GM19395 (cell line): ENCODE measurements at regions not wholly inside any gene's neighbourhood (a gene's known extent, or its start where the extent isn't known, plus 50 kb on each side); places are given as distances from the start of the nearest gene placed in this dataset.
"Not testable (repeated sequence)": the region's sequence is repeated elsewhere in the genome, so short reads cannot be mapped to it uniquely, and the experiment has no call there.

Experiments
- ATAC-seq: cut with Tn5 transposase; IDR thresholded peaks from one replicate; pipeline ENCODE4 v1.9.1; 2021; ENCODE audit warnings: mild to moderate bottlenecking, moderate library complexity; ENCODE audit not compliant: unreplicated experiment

DNA sequence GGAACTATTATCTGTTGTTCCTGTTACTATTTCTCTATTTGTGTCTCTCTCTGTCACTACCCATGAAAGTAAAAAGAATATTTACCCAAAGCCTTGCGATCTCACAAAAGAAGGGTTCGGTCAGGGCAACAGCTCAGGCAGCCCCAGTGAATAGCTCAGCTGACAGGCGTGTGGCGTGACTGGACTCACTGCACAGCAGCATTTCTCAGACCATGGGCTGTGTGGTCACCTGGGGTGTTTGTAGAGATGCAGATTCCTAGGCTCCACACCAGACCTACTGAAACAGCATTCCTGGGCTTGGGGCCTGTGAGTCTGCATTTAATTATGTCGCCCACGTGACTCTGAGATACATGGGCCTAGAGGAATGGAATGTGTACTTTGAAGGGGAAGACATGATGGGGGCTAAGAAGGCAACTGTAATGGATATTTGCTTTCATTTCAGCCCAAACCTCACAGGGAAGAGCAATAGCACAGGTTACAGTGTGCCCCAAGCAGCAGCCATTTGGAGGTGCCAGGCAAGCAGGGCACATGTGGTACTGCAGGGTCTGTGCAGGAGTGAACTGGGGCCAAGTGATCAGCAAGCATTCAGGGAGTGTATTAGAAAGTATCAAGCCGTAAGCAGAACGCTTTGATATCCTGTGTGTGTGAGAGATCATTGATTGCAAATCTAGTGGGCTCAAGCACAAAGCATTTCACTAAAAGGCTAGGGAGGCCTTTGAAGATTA, 90.4 kb upstream of the RBMS1 start:
- no peak for ATAC-seq

DNA sequence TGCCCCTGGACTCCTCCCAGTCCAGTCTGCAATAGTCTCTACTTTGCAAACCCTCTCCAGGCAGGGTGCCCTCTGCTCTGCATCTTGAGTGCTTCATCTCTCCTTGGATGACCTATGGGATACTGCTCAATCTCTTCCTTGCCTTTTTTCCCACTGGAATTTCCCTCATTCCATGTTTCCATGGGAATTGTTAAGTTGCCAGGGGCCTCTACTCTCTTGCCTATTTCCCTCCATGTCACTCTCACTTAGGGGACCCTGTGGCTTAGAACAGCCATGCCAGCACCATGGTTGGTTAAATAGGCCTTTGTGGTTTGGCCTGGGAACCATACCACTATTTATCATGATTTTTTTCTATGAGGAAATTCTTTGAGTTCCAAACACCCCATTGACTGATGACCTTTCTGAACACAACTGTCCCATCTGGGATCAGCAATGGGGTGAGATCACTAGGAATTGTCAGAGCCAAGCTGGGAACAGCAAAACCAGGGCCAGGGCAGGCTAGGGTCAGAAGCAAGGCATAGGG, 91.4 kb upstream of the RBMS1 start:
- no peak for ATAC-seq

DNA sequence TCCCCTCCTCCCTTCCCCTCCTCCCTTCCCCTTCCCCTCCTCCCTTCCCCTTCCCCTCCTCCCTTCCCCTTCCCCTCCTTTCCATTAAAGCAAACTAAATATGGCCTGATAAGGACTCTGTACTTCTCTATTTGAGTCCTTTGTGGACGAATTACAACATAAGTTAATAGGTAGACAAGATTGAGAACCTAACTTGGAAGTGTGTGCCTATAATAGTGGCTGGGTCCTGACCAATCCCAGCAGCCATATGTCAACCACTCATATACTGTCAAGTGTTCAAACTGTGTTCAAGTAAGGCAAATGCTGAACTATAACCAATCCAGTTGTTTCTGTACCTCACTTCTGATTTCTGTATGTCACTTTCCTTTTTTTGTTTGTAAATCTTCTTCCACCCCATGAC, 97.1 kb upstream of the RBMS1 start:
- no peak for ATAC-seq

DNA sequence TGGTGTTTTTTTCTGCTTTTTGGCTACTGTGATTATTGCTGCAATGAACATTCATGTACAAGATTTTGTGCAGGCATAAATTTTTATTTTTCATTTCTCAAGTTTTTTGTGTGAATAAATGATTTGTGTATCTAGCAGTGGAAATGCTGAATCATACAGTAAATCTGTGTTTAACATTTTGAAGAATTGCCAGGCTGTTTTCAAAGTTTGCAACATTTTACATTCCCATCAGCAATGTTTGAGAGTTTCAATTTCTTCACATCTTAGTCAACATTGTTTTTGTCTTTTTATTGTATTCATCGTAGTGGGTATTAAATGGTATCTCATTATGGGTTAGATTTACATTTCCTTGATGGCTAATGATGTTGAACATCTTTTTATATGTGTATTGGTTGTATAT, 98.8 kb upstream of the RBMS1 start:
- no peak for ATAC-seq

DNA sequence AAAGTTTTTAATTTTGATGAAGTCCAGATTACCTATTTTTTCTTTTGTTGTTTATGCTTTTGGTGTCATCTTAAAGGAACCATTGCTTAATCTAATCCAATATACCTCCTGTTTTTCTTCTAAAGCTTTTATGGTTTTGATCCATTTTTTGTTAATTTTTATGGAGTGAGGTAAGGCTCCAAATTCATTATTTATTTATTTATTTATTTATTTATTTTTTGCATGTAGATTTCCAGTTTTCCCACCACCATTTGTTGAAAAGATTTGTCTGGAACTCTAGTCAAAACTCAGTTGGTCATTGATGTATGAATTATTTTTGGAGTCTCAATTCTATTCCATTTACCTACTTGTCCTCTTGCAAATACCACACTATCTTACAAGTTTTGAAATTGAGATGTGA, 99.4 kb upstream of the RBMS1 start:
- no peak for ATAC-seq

DNA sequence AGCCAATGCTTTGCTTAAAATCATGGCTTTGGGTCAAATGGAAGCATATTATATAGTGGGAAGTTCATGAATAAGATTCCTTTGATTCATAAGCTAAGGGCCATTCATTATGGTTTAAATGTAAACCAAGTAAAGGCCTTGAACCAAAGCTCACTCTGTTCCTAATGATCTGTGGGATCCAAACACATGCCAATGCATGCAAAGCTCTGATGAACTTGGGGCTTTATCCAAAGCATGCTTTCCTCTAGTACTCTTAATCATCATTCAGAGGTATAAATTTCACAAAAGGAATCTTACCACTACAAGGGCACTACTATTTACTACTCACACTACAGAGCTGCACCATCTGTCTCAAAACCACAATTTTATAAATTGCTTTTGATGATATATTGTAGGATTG, 102.8 kb upstream of the RBMS1 start:
- ATAC-seq: no peak

DNA sequence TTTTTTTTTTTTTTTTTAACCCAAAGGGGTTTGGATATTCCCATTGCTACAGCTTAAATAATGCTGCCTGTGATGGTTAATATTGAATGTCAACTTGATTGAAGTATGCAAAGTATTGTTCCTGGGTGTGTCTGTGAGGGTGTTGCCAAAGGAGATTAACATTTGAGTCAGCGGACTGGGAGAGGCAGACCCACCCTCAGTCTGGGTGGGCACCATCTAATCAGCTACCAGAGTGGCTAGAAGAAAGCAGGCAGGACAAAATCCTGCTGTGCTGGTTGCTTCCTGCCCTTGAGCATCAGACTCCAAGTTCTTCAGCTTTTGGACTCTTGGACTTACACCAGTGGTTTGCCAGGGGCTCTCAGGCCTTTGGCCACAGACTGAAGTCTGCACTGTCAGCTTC, 106.8 kb upstream of the RBMS1 start:
- not testable (repeated sequence) for ATAC-seq

DNA sequence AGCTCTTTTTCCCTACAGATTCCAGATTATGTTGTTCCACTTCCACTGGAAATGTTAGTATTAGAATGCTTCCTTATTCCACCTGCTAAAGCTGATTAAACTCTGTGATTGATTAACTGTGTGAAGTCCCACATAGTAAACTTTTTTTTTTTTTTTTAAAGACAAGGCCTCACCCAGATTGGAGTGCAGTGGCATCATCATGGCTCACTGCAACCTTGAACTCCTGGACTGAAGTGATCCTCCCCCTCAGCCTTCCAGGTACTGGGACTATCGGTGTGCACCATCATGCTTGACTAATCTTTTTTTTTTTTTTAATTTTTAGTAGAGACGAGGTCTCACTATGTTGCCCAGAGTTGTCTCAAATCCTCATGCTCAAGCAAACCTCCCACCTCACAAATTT, 108.5 kb upstream of the RBMS1 start:
- no peak for ATAC-seq

DNA sequence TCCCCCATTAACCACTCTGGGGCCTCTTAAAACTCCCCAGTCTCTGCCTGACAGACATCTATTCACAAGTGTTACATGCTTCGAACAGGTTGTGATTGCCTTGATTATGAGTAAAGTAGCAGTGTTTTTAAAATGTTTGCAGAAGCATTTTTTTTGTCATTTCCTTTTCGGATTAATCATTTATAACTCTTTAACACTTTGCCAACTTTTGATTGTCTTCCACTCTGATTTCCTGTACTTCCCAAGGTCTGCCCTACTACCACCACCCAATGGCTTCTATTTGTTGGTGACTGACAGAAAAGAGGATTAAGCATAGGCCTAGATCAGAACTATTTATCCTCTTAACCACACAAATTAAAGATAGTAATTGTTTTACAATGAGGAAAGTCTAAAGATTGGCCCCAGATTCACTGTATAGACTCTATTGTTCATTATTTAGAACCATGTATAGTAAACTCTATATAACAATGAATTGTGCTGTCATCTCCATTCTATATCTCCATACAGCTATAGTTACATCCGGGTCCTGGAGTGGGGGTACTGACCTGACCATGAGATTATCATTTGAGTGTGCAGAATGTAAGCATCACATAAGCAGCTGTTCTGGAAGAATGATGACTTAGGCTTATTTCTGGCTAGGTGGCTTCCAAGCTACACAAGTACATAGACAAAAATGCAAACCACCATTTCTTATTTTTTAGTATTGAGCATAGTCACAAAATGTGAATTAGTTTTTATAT, 110.3 kb upstream of the RBMS1 start:
- ATAC-seq: no peak

DNA sequence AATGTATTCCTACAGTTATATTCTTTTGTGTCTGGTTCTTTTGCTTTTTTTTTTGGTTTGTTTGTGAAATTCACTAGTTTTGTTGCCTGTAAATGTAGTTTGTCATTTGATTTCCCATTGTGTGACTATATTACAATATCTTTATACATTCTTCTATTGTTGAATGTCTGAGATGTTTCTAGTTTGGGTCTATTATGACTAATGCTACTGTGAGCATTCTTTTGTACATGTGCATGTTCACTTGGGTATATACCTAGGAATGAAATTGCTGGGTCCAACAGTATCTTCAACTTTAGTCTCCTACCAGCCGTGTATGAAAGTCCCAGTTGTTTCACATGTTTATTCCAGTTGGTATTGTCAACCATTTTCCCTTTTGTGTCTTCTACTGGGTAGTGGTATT, 112.7 kb upstream of the RBMS1 start:
- ATAC-seq: no peak

DNA sequence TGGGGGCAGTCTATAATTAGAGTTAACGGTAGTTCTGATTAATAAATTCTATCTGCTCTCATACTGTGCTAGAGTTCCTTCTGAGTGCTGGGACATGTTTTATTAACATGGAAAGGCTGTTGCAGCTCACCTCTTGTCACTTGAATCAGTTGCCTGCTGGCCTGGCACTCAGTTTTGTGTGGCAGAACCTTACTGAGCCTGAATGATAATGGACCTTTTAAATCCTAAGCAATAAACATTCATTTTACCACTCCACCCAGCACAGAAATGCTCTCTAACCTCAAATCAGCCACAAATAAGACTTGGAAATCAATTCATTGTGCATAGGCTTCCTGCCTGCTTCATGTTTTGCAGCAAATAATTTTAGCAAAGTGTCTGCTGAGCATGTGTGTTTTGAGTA, 115.0 kb upstream of the RBMS1 start:
- ATAC-seq: no peak

DNA sequence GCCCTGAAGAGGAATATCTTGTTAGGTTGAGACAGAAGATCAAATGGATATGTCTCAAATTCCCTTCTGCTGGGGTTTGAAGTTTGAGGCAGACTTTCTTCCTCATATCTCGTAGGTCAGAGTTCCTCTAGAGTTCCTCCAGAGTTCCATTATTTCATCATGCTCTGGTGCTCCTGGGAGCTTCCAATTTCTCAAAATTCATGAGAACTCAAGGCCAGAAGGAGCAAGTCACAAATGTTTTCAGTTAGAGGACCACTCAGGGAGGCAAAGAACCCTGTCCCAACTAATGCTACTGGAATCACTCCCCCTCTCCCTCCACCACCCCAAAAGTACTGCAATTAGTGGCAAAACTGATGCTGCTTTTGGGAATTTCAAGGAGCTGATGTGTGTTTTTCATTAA, 115.7 kb upstream of the RBMS1 start:
- no peak for ATAC-seq

DNA sequence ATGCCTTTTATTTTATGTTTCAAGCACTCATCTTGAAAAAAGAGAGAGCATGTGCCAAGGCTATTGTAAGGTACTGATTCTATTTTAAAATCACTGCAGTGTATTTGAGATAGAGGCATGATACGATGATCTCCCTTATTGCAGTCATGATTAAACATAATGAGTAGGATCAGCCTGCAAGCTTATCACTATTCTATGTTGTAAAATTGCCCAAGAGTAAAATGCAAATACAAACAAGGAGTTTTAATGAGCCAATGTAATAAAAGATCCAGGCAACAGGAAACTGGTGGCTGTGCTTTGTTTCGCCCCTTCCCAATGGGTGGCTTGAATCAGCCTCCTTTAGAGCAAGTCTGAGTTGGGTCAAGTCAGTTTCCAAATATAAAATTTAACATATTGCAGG, 116.4 kb upstream of the RBMS1 start:
- no peak for ATAC-seq

DNA sequence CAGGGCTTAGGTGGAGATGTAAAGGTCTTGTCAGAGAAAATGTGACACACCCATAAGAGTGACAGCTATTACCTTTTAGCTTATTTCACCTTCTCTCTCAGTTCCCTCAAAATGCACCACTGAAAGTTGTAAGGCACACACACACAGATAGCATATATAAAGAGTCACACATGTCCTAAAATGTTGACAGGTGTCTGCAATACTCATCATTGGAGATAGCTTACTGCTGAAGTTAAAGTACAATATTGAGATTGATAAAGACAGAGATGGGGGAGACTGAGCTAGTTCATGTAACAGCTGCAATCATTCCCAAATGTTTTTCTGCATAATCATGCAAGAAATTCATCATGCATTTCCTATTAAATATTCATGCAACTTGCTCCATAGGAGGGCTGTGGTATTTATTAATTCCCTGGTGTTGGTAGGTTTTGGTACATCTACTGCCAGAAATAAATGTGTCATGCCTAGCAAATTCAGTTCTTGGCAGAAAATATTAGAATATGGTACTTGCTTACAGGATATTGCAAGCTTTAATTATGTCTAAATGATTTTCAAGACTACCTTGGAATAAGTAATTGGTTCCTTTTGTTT, 118.8 kb upstream of the RBMS1 start:
- no peak for ATAC-seq

DNA sequence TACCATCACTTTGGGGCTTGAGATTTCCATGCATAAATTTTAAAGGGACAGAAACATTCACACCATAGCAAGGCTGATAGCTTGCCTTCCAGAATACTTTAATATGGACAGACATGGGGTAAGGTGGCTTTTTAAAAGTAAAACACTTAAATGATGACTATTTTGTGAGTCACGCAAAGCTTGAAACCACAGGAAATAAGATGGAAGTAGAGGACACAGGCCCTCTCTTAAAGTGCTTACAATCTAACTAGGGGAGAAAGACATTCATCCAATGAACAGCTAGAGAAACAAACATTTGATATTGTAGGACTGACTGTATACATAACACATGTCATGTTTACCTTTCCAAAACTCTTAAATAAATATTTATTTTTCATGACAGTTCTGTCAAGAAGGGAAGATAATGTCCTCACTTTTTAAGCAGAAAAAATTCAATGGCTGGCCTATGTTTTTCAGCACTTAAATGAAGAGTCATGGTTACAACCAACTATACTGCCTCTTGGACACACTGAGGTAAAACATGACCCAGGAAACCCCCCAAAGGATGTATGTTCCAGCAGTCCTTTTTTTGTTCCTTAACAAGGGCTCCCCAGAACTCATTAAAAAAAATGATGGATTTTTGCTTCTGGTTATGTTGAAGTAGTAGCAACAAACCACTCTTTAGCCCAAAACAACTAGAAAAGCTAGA, 120.0 kb upstream of the RBMS1 start:
- no peak for ATAC-seq

DNA sequence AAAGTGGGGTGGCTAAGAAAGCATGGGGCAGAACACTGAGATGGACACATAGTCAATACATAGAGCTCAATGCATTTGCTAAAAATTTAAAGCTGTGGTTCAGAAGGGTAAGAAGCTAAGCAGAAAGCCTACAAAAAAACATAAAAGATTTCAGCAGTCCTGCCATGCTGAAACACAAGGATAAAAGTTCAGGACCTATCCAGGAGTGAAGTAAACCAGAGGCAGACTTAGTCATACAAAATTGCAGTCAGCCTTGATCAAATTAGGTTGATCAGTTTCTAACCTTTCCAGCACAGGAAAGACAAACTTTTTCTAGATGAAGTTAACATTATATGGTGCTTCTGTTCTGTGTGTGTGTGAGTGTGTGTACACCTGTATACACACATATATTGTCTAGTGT, 120.8 kb upstream of the RBMS1 start:
- no peak for ATAC-seq

DNA sequence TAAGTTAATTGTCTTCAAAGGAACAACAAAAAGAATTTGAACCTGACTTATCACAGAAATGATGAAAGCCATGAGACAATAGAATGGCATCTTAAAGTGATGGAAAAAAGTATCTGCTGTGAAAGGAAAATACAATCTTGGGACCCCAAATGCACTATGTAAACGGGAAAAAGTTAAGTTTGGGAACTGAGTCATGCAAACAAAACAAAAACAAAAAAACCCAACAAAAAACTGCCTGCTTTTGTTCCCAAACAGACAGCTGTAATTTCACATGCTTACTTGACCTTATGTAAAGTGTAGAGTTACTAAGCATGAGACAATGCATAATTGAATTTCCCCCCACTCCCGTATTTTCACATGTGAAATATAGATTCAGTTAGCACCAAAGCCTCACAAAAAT, 122.1 kb upstream of the RBMS1 start:
- no peak for ATAC-seq

DNA sequence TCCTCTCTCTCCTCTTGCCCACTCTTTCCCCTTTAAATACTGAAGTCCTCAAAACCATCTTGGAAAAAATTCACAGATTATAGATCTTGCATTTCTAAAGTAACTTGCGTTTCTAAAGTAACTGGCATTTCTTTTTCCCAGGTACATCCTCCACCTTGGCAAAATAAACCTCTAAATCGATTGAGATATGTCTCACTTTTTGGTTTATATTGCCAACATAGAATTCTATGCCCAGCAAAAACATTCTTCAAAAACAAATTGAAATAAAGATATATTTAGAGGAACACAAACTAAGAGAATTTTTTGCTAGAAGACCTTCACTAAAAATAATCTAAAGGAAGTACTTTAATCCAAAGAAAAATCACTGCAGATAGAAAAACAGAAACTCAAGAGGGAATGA, 122.5 kb upstream of the RBMS1 start:
- ATAC-seq: no peak

DNA sequence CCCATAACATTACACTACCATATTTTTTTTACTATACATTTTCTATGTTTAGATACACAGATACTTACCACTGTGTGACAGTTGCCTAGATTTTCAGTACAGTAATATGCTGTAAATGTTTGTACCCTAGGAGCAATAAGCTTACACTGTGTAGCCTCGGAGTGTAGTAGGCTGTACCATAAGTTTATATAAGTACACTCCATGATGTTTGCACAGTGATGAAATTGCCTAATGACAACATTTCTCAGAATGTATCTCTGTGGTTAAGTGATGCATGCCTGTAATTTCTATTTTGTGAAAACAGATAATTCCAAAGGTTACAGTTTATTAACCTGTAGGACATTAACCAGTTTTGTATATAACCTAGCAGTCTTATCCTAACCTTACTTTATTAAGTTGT, 128.1 kb upstream of the RBMS1 start:
- no peak for ATAC-seq

DNA sequence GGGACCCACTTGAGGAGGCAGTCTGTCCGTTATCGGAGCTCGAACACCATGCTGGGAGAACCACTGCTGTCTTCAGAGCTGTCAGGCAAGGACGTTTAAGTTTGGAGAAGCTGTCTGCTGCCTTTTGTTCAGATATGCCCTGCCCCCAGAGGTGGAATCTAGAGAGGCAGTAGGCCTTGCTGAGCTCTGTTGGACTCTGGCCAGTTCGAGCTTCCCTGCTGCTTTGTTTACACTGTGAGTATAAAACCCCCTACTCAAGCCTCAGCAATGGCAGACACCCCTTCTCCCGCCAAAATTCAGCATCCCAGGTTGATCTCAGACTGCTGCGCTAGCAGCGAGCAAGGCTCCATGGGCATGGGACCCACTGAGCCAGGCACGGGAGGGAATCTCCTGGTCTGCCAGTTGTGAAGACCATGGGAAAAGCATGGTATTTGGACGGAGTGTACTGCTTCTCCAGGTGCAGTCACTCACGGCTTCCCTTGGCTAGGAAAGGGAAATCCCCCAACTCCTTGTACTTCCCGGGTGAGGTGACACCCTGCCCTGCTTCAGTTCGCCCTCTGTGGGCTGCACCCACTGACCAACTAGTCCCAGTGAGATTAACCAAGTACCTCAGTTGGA, 134.5 kb upstream of the RBMS1 start:
- not testable (repeated sequence) for ATAC-seq

DNA sequence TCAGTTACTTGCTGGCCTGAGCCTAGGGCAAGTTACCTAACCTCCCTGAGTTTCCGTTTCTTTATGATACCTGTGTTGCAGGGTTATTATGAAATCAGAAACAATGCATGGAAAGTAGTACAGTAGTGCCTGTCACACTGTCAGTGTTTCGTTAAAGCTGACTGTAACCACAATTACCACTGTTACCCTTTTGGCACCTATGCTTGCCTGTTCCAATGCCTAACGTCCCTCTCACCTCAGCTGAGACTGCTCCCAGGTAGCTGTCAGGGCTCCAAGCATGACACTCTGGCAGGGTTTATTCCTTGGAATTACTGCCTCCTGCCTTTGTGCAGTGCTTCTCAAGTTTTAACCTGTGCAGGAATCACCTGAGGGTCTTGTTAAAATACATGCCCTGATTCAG, 135.2 kb upstream of the RBMS1 start:
- ATAC-seq: no peak
